Inflammatory macrophage treated with lipopolysaccharide for 4 hours (primary cell): ENCODE measurements at regions not wholly inside any gene's neighbourhood (a gene's known extent, or its start where the extent isn't known, plus 50 kb on each side); places are given as distances from the start of the nearest gene placed in this dataset.

Experiments used
- DNase-seq: peaks from one replicate; pipeline ENCODE4 v3.0.0-alpha.2; 2020

GRCh38 chr2:120785228-120785966, 49.7 kb downstream of the GLI2 start:
- no peak for DNase-seq

GRCh38 chr2:120786038-120786960, 50.6 kb downstream of the GLI2 start:
- no peak for DNase-seq

- no peak for DNase-seq
Observed at GRCh38 chr2:120787111-120787821, 51.6 kb downstream of the GLI2 start.

DNA sequence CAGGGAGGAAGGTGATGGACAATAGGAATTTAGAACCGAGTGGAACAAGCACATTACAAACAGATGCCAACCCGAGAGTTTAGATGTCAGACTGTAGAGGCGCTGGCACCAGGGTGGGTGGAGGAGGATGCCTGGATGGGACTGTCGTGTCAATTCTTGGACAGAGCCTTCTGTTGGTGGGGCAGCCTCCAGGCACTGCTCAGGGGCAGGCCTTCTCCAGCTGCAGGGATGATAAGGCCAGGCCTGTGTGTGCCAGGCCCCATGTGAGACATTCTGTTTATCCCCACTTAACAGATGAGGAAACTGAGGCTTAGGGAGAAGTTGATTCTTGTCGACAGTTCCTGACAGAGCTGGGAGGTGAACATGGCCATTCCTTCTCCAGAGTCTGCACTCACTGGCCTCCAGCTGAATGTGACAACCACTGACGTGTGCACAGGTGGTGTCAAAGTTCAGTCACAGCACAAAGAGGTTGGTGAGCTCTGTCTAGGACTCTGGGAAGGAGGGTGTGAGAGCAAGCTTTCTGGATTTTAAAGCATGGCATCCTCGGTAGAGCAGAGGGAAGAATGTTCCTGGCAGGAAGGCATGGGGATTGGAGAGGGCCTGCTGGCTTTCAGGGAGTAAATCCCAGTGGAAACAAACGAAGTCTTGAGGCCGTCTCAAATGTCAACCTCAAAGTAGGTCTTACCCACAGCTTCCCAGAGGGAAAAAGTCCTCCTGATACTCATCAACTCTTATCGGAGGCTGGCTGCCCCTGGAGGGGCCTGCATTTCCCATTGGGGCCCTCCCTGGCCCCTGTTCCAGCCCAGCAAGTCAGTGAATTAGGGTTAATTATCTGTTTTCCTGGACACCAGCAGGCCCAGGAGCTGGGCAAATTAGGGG, 52.4 kb downstream of the GLI2 start:
- no peak for DNase-seq

DNA sequence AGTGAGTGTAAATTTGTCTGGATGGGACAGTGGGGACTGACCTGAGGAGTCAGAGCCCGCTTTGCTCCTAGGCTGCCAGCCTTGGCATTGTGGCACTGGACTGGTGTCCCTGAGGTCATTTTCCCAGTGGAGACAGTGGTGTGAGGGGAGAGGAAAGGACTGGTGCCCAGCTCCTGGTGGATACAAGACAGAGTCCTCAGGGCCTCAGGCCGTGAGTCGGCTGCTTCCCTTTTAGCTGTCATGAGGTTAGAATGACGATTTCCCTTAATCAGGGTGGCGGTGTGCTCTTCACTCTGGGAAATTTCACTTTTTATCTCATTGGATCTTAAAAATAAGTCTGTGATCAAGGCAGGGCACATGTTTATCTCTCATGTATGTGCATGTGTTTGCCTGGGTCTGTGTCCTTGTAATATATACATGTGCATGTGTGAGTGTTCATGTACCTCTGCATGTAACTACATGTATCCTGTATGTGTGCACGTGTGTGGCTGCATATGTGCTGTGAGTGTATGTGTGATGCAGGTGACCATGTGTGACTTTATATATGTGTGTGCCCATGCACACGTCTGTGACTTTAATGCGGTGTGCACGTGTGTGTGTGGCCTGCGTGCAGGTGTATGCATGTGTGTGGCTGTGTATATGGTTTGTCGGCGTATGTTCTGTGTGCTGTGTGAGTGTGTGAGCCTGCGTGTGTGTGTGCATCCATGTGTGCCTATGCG, 55.7 kb downstream of the GLI2 start:
- no peak for DNase-seq

DNA sequence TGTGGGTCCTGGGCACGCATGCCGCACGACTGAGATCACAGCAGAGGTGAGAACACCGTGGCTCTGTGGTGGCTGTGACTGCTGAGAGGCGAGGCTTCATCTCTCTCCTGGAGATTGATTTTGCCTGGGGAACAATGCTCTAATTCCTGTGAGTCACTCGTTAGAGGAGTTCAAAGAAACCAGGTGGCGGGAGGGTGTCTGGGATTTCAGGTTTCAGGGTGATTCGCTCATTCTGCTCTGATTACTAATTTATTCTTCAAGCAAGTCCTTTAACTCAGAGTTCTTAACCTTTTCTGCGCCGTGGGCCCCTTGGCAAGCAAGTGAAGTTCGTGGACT, 56.3 kb downstream of the GLI2 start:
- no peak for DNase-seq

DNA sequence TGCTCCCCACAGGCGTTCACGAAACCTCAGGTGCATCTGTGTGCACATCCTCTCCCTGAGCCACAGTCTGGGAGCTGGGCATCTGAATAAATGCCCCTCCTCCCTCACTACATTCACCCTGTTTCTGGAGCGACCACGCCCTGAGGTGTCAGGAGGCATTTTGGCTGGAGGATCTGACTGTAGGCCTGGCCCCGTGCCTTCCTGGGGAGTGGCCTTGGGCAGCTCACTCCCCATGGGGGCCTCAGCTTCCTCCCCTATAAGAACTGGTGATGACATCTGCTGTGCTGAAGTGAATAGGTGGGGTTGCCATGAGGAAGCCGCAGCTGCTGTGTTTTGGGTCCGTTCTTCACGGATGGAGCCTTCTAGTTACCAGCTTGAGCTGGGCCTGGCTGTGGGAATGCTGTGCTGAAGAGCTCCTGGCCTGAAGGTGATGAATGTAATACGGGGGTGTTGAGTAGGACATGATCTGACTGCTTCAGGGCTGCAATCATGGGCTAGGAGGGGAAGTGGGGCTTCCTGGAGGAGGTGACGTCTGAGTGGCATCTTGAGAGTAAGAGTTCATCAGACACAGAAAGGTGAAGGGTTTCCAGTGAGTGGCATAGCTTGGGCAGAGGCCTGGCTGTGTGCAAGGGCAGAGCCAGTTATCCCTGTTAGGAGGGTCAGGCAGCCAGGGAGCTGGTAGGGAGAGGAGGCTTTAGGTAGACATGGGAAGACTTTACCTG, 58.2 kb downstream of the GLI2 start:
- no peak for DNase-seq

- no peak for DNase-seq
Observed at GRCh38 chr2:120794716-120795115, 59.0 kb downstream of the GLI2 start.

- no peak for DNase-seq
Observed at GRCh38 chr2:120796094-120796493, 60.4 kb downstream of the GLI2 start.

GRCh38 chr2:120797421-120798221, 62.0 kb downstream of the GLI2 start:
- DNase-seq: no peak

DNA sequence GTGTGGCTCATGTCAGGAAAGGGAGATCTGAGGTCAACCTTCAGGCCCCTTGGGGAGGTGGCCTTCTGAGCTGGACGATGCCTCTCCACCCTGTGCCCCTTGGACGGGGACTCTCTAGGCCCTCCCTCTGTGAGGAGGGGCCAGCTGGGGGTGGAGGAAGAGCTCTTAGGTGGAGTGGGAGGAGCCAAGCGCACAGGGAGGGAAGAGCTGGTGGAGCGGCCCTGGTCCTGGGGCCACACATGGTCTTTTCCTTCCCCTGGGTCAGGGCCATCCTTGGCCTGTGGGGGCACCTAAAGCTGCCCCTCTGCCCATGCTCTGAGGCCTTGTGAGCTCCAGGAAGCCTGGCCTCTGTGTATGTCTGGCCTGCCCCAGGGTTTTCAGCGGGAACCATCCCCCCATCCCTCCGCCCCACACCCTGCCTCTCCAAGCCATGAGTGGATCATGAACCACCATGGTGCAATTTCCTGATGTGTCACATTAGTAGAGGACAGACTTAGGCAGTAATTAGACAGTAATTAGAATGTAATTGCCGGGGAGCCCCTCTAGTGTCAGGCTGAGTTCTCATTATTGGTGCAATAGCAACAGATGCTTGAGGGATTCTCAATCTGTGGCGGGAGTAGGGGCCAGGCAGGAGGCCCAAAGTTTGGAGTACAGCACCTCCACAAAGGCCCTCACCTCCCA, 63.0 kb downstream of the GLI2 start:
- no peak for DNase-seq

DNA sequence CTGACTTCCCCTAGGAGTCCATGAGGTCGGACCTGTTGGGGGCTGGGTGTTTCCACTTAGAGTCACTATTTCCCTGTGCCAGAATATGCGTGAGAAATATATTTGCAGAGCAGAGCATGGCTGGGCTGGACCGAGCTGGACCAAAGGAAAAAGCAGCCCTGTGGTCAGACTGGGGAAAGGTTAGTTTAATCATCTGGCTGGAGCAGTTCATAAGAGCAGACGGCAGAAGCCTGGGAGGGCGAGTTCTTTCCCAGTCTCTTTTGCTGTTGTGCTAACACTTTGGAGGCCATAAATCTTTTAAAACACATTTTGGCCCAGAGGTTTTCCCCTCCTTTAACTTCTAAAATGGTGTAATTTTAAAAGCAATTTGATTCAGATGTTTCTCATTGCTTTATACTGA, 66.5 kb downstream of the GLI2 start:
- DNase-seq: no peak

DNA sequence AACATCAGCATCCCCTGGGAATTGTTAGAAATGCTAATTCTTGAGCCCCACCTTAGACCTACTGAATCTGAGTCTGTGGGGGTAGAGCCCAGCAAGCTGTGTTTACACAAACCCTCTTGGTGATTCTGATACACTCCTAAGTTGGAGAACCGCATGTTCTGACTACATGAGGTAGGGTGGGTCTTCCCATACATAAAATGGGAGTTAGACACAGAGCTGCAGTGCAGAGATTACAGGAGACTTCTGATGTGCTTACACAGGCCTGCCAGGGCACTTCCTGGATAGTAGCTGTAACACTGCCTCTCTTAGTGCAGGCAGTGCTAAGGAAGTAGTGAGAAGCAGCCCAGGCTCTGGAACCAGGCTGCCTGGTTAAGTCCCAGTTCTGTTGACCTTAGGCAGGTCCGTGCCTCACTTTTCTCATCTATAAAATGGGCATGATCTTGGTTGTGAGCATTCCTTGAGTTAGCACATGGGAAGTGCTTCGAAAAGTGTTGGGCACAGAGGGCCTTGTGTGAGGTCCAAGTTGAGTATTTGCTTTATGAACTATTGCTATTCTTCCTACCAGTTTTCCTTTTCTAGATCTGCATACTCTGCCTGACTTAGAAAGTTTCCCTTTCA, 67.3 kb downstream of the GLI2 start:
- DNase-seq: no peak

- no peak for DNase-seq
Observed at GRCh38 chr2:120803764-120804335, 68.2 kb downstream of the GLI2 start.

- no peak for DNase-seq
Observed at GRCh38 chr2:120804459-120804858, 68.8 kb downstream of the GLI2 start.

- no peak for DNase-seq
Observed at GRCh38 chr2:120805011-120805410, 69.3 kb downstream of the GLI2 start.

DNA sequence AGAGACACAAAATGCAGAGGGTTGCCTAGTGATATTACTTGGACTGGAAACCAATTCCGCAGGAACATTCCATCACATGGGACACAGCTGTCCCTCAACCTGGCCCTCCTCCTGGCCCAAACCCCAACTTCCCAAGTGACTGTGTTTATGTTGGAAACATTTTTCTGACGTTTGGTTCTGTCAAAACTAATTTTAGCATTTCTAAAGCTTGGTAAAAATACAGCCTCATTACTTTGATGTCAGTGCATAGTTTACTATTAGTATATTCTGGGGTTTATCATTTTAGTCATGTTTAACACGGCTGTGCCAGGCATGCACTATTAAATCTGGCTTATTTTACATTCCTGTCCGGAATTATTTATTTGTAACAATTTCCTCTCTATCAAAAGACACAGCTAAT, 69.9 kb downstream of the GLI2 start:
- no peak for DNase-seq

GRCh38 chr2:120807751-120808150, 72.1 kb downstream of the GLI2 start:
- no peak for DNase-seq

DNA sequence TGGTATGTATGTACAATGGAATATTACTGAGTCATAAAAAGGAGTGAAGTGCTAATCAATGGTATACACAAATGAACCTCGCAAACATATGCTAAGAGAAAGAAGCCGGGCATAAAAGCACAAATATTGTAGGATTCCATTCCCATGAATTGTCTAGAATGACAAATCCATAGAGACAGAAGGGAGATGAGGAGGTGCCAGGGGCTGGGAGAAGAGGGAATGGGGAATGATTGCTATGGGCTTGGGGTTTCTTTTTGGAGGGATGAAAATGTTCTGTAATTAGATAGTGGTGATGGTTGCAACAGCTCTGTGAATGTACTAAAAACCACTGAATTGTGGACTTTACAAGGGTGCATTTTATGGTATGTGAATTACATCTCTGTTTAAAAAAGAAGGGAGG, 73.5 kb downstream of the GLI2 start:
- no peak for DNase-seq
